ENCODE measurements at regions not wholly inside any gene's neighbourhood (a gene's known extent, or its start where the extent isn't known, plus 50 kb on each side); places are given as distances from the start of the nearest gene placed in this dataset.

GRCh38 chr10:52853704-52854103 lies 81.1 kb upstream of the MBL2 start:
- no peak overlapping the region for H3K4me3 ChIP-seq (ENCODE audit: low read depth, low read length)
- in situ Hi-C loops (cut with HindIII; ENCODE audit: low sequenced_read_pairs), result no loop called here
- no peak for TF ChIP-seq CTCF (IDR thresholded peaks at IDR 0.05; ENCODE audit: low read depth, low read length, missing control alignments)
- DNase-seq (ENCODE audit: low read depth), result no peak

GRCh38 chr10:52836816-52837215 lies 64.2 kb upstream of the MBL2 start:
- no peak for TF ChIP-seq CTCF (IDR thresholded peaks at IDR 0.05; ENCODE audit: low read depth, low read length, missing control alignments)
- in situ Hi-C loops (cut with HindIII; ENCODE audit: low sequenced_read_pairs), result no loop called here
- no peak for DNase-seq (ENCODE audit: low read depth)
- no peak overlapping the region for H3K4me3 ChIP-seq (ENCODE audit: low read depth, low read length)

Data from astrocyte of the cerebellum (primary cell).